CD4-positive, alpha-beta T cell (primary cell): ENCODE measurements at regions not wholly inside any gene's neighbourhood (a gene's known extent, or its start where the extent isn't known, plus 50 kb on each side); places are given as distances from the start of the nearest gene placed in this dataset.

Source experiments
- ATAC-seq: fragments of 200-7000 bp; cut with Tn5 transposase; one replicate; pipeline ENCODE4 v1.10.0; 2022; ENCODE audit warnings: mild to moderate bottlenecking; ENCODE audit not compliant: poor library complexity
- CTCF ChIA-PET: fragments of 350-600 bp; sonication (Branson Sonifier 250); formaldehyde crosslinking; loops from one replicate; lab custom pipeline; 2021; ENCODE audit warnings: antibody characterized with exemption, inconsistent platforms; lab: Charles Lee
- POLR2A ChIA-PET: fragments of 350-600 bp; sonication (Branson Sonifier 250); formaldehyde crosslinking; loops from one replicate; lab custom pipeline; 2021; ENCODE audit warnings: antibody characterized with exemption, inconsistent platforms; lab: Charles Lee
- DNase-seq, 14 experiments: peaks; one replicate each; pipeline ENCODE4 v3.0.0-alpha.2; 2013 to 2020; ENCODE audit warnings: mixed read lengths in 2 of 14
- H3K27ac ChIP-seq, 2 donors: one replicate each; pipeline versions ENCODE4 v1.5.1 to v1.7.0; 2013; ENCODE audit warnings: low read length in 2 of 2, low read depth in 1 of 2, mild to moderate bottlenecking in 1 of 2
- H3K27me3 ChIP-seq, 2 experiments: 1 replicate in 1 of 2; 2 replicates in 1 of 2; pipeline versions ENCODE4 v1.6.1 to v1.7.0; 2013; ENCODE audit warnings: low read length in 2 of 2, control low read depth in 1 of 2, mild to moderate bottlenecking in 1 of 2, moderate library complexity in 1 of 2; ENCODE audit not compliant: insufficient read depth in 2 of 2, control insufficient read depth in 1 of 2
- H3K36me3 ChIP-seq: one replicate; pipeline ENCODE4 v1.6.1; 2013; ENCODE audit warnings: low read length, control low read depth; ENCODE audit not compliant: insufficient read depth
- H3K4me1 ChIP-seq: one replicate; pipeline ENCODE4 v1.6.1; 2013; ENCODE audit warnings: low read length, control low read depth; ENCODE audit not compliant: insufficient read depth
- H3K4me3 ChIP-seq: one replicate; pipeline ENCODE4 v1.5.1; 2013; ENCODE audit warnings: mild to moderate bottlenecking, low read length, moderate library complexity
- H3K9me3 ChIP-seq, 2 experiments: 1 replicate in 1 of 2; 2 replicates in 1 of 2; pipeline versions ENCODE4 v1.6.1 to v1.7.0; 2013; ENCODE audit warnings: low read length in 2 of 2, mild to moderate bottlenecking in 2 of 2, control low read depth in 1 of 2, moderate library complexity in 1 of 2; ENCODE audit not compliant: control insufficient read depth in 1 of 2, insufficient read depth in 1 of 2
- H3K27ac Mint-ChIP-seq: one replicate; pipeline ENCODE4 v1.8.0; 2020; ENCODE audit warnings: mixed read lengths
- H3K27me3 Mint-ChIP-seq: one replicate; pipeline ENCODE4 v1.8.0; 2021; ENCODE audit warnings: mixed read lengths
- H3K36me3 Mint-ChIP-seq: one replicate; pipeline ENCODE4 v1.8.0; 2021; ENCODE audit warnings: low read depth, mixed read lengths
- H3K4me1 Mint-ChIP-seq: one replicate; pipeline ENCODE4 v1.8.0; 2021; ENCODE audit warnings: low read depth, mixed read lengths
- H3K4me3 Mint-ChIP-seq: one replicate; pipeline ENCODE4 v1.8.0; 2020; ENCODE audit warnings: mild to moderate bottlenecking, mixed read lengths
- H3K9me3 Mint-ChIP-seq: one replicate; pipeline ENCODE4 v1.8.0; 2020; ENCODE audit warnings: mixed read lengths
- intact Hi-C, 2 experiments: fragments of 100-400 bp; cut with DNase I in 1 of 2; cut with micrococcal nuclease in 1 of 2; formaldehyde crosslinking; loops; one replicate each; pipeline versions ENCODE4 v1.15.1 to v1.9.0; 2023 to 2025; cut with DNase I, micrococcal nuclease
- TF ChIP-seq, protein P1 (sequence below): fragments of 200-600 bp; IDR thresholded peaks from one replicate; pipeline ENCODE4 v1.8.0; 2022; ENCODE audit warnings: antibody characterized with exemption, mild to moderate bottlenecking

DNA sequence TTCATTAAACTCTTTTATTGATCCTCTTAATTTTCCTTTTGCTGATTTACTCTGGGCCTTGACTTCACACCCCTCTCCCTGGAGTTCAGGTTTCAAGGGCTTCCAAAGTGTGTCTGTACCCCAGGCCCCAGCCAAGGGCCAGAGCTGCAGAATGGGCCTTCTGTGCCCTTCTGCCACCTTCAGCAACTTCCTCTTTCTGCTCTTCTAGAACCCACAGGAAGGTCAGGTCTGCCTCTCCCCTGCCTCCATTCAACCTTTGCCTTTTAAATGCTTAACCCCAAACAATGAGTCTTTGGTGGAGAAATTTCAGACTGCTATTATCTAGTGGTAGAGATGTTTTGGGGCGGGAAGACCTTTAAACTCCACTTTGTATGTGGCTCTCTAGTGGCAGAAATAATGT is 63.1 kb downstream of the TSN start:
- H3K9me3 ChIP-seq = peaks cover 0 to 8% of the 10 kb centered on the region in 2 experiments
- TF ChIP-seq, protein P1, sequence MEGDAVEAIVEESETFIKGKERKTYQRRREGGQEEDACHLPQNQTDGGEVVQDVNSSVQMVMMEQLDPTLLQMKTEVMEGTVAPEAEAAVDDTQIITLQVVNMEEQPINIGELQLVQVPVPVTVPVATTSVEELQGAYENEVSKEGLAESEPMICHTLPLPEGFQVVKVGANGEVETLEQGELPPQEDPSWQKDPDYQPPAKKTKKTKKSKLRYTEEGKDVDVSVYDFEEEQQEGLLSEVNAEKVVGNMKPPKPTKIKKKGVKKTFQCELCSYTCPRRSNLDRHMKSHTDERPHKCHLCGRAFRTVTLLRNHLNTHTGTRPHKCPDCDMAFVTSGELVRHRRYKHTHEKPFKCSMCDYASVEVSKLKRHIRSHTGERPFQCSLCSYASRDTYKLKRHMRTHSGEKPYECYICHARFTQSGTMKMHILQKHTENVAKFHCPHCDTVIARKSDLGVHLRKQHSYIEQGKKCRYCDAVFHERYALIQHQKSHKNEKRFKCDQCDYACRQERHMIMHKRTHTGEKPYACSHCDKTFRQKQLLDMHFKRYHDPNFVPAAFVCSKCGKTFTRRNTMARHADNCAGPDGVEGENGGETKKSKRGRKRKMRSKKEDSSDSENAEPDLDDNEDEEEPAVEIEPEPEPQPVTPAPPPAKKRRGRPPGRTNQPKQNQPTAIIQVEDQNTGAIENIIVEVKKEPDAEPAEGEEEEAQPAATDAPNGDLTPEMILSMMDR = no peak
- H3K27me3 Mint-ChIP-seq = peaks cover 13% of the 10 kb centered on the region
- intact Hi-C loops = no loop called here
- no peak overlapping the region for H3K4me3 Mint-ChIP-seq
- no peak for DNase-seq
- no peaks in the 10 kb centered on the region for H3K36me3 Mint-ChIP-seq
- CTCF ChIA-PET = no interaction called here
- no peaks in the 10 kb centered on the region for H3K9me3 Mint-ChIP-seq
- H3K4me3 ChIP-seq = no peak overlapping the region
- POLR2A ChIA-PET = no interaction called here
- no peaks in the 10 kb centered on the region for H3K4me1 ChIP-seq
- no peaks in the 10 kb centered on the region for H3K36me3 ChIP-seq
- ATAC-seq = no peak
- H3K27me3 ChIP-seq = peaks cover 4 to 6% of the 10 kb centered on the region in 2 experiments
- no peak overlapping the region for H3K27ac ChIP-seq
- H3K27ac Mint-ChIP-seq = no peak overlapping the region
- no peaks in the 10 kb centered on the region for H3K4me1 Mint-ChIP-seq

DNA sequence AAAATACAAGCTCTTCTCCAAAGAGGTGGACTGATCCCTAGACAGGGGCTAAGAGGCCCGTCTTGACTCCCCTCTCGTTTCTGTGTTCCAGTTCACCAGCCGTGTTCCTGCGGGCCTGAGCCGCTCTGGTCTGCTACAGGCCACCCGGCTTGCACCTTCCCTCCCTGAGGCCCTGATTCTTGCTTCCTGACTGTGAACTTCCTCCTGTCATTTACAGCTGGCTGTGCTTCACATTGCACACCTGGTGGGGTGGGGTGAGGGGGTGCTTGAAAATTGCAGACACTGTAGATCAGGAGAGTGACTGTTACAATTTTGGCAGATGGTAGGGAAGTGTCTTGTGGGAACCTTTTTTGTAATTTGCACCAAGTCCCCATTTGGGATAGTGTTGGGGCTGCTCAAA is 64.4 kb downstream of the TSN start:
- Mint-ChIP-seq H3K4me3 (no peak overlapping the region), H3K27ac (no peak overlapping the region), H3K36me3 (no peaks in the 10 kb centered on the region), H3K4me1 (no peaks in the 10 kb centered on the region), H3K27me3 (peaks cover 13% of the 10 kb centered on the region), H3K9me3 (no peaks in the 10 kb centered on the region)
- Histone ChIP-seq H3K27ac (no peak overlapping the region), H3K9me3 (peaks cover 0 to 8% of the 10 kb centered on the region in 2 experiments), H3K4me3 (no peak overlapping the region), H3K36me3 (no peaks in the 10 kb centered on the region), H3K4me1 (no peaks in the 10 kb centered on the region), H3K27me3 (peaks cover 4 to 6% of the 10 kb centered on the region in 2 experiments)
- intact Hi-C loops = no loop called here
- DNase-seq (no peak), ATAC-seq (no peak)
- ChIA-PET POLR2A (no interaction called here), CTCF (no interaction called here)
- TF ChIP-seq, protein P1 = no peak

DNA sequence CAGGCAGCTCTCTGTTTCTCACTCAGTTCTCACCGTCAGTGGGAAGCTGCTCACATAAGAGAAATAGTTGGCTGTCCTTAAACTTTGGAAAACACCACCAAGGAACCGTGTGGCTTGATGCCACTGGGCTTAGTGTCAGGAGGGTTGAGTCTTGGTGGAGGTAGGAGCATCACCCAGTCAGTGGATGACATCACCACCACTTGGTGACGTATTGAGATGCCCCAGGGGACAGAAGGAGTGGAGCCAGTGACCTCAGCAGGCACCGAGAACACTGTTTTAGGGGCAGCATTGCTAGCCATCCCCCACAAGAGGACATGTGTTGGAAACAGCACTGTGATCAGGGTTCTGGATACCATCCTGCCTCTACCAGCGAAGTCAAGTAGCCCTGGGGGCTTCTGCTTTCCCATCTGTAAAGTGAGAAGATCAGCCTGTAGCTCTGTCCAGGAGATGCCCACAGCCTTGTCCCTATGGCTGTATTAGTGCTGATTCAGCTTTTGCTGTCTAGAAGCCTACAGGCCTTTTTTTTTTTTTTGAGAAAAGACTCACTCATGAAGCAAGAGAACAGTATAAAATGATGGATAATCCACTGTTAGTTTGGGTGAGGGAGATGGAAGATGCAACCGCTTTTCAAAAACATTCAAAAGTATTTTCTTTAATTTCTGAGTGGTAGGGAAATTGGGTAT is 66.2 kb downstream of the TSN start:
- no peak overlapping the region for H3K4me3 ChIP-seq
- intact Hi-C loops = no loop called here

More for the DNA sequence above, 66.2 kb downstream of the TSN start:
- Histone ChIP-seq H3K27ac (no peak overlapping the region), H3K27me3 (peaks cover 4 to 6% of the 10 kb centered on the region in 2 experiments), H3K36me3 (no peaks in the 10 kb centered on the region), H3K4me1 (no peaks in the 10 kb centered on the region), H3K9me3 (peaks cover 0 to 8% of the 10 kb centered on the region in 2 experiments)
- Mint-ChIP-seq H3K9me3 (no peaks in the 10 kb centered on the region), H3K27me3 (peaks cover 13% of the 10 kb centered on the region), H3K4me1 (no peaks in the 10 kb centered on the region), H3K4me3 (no peak overlapping the region), H3K27ac (no peak overlapping the region), H3K36me3 (no peaks in the 10 kb centered on the region)
- ATAC-seq = no peak
- POLR2A ChIA-PET = no interaction called here
- DNase-seq = no peak
- TF ChIP-seq, protein P1 = no peak
- CTCF ChIA-PET = no interaction called here
